ENCODE measurements at regions not wholly inside any gene's neighbourhood (a gene's known extent, or its start where the extent isn't known, plus 50 kb on each side); places are given as distances from the start of the nearest gene placed in this dataset.
A peak's percentile ranks its signal among the peaks of the same experiment; 100 is the strongest.
"Not testable (repeated sequence)": the region's sequence is repeated elsewhere in the genome, so short reads cannot be mapped to it uniquely, and the experiment has no call there.

GRCh38 chr15:26115229-26115943 lies 252.3 kb upstream of the ATP10A start:
- DNase-seq, result no peak

GRCh38 chr15:26114128-26114527 lies 251.0 kb upstream of the ATP10A start:
- not testable (repeated sequence) for DNase-seq

GRCh38 chr15:26113296-26113695 lies 250.2 kb upstream of the ATP10A start:
- DNase-seq, result no peak

DNA sequence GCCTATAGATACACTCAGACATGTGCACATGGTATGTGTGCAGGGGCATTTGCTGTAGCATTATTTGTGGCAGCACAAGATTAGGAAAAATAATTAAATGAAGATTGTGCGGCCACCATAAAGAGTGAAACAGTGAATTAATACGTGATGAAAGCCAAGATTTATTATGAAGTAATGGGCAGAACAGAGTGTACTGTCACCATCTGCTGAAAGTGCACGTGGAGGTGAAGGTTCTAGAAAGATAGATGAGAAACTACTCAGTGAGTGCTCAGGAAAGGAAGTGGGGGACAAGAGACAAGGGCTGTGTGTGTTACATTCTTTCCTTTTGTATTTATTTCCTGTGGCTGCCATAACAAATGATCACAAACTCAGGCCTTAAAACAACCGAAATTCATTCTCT lies 246.1 kb upstream of the ATP10A start:
- no peak for DNase-seq

GRCh38 chr15:26106556-26106955 lies 243.4 kb upstream of the ATP10A start:
- DNase-seq, result no peak

DNA sequence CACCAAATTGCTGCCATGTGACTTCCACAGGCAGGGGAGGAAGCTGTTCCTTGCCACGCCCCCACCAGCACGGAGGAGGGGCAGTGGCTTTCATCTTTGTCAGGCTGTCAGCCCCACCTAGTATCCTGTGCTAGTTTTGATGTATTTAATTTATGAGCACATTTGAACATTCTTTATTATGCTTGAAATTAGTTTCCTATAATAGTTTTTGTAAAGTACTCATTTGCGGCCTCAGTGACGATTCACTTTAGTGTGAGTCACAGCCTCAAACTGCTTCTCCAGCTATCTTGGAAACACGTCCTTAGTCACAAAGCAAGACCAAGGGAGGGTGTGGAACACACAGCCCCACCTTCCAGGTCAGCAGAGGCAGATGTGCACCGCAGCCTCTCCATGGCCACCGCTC lies 239.9 kb upstream of the ATP10A start:
- DNase-seq, result no peak

DNA sequence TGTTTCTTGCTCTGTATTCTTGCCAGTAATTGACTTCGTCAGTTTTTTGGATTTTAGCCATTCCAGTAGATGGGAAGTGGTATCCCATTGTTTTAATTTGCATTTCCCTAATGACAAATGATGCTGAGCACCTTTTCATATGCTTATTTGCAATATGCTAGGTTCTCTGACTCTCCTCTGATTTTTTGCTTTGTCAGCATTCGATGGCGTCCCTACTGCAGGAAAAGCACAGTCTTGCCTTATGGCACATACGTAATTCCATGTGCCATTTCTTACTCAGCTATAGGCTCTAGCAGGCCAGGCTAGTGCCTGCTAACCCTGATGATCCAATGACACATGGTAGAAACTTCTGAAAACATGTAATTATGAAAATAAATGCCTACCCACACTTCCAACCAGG lies 239.2 kb upstream of the ATP10A start:
- no peak for DNase-seq

GRCh38 chr15:26101443-26101842 lies 238.3 kb upstream of the ATP10A start:
- DNase-seq, result no peak

GRCh38 chr15:26098801-26099200 lies 235.7 kb upstream of the ATP10A start:
- no peak for DNase-seq

- no peak for DNase-seq
Measured at GRCh38 chr15:26097216-26097615, 234.1 kb upstream of the ATP10A start.

DNA sequence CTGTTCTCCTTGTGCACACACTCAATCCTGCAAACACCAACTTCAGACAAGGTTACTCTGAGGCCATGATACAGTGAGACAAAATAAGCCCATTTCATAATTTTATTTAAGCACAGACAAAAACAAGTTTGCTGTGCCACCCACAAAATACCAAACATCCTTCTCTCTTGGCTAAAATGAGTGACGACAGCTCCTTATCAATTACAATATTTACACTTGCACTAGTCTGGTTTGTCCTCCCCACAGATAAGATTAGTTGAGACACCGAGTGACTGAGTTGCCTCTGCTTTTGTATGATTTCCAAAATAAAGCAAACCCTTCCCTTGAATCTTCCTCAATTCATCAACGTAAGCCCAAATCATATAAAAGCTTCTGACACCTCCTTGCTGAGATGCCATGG lies 233.5 kb upstream of the ATP10A start:
- no peak for DNase-seq

GRCh38 chr15:26095710-26096330 lies 232.7 kb upstream of the ATP10A start:
- DNase-seq, result no peak

- DNase-seq, result no peak
Measured at GRCh38 chr15:26091184-26091583, 228.1 kb upstream of the ATP10A start.

- DNase-seq, result no peak
Measured at GRCh38 chr15:26087881-26088280, 224.8 kb upstream of the ATP10A start.

- no peak for DNase-seq
Measured at GRCh38 chr15:26087395-26087794, 224.3 kb upstream of the ATP10A start.

- DNase-seq, result no peak
Measured at GRCh38 chr15:26084771-26085170, 221.6 kb upstream of the ATP10A start.

DNA sequence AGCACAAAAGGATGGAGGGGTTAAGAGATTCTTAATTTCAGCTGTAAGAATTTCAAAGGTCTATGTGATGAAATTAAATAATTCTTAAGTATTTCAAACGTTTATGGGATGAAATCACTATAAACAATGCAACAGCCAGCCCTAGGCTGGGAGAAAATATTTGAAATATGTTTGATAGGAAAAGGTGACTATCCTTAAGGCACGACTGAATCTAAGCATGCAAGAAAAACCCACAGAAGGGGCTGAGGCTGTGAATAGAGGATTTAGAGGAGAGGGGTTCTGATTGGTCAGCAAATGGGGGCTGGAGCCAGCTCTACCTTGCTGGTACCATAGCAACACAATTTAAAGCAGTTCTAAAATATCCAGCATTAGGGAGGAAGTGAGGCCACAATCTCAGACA lies 220.8 kb upstream of the ATP10A start:
- no peak for DNase-seq

GRCh38 chr15:26083457-26083856 lies 220.3 kb upstream of the ATP10A start:
- DNase-seq, result no peak

GRCh38 chr15:26082221-26083109 lies 219.3 kb upstream of the ATP10A start:
- DNase-seq, result peak; percentile 97

DNA sequence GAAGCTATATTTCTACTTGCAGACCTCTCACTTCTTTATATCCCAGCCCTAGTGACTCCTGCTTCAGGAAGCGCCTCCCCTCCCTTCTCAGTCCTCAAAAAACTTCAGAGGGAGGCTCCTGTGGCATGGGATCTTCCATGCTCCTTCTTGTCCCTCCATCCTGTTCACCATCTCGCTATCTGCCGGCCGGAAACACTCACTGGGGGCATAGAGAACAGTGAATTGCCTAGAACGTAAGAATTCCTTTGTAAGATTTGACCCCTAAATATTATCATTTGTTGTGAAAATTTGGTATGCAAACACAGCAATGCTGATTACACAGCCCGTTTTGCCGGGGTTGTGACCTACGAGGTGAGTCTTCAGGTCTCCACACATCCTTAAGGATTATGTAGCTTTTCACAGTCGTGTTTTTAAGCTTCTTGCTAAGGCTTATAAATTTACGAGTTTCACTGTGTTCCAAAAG lies 218.7 kb upstream of the ATP10A start:
- DNase-seq, result no peak

GRCh38 chr15:26075770-26076169 lies 212.6 kb upstream of the ATP10A start:
- DNase-seq, result no peak

DNA sequence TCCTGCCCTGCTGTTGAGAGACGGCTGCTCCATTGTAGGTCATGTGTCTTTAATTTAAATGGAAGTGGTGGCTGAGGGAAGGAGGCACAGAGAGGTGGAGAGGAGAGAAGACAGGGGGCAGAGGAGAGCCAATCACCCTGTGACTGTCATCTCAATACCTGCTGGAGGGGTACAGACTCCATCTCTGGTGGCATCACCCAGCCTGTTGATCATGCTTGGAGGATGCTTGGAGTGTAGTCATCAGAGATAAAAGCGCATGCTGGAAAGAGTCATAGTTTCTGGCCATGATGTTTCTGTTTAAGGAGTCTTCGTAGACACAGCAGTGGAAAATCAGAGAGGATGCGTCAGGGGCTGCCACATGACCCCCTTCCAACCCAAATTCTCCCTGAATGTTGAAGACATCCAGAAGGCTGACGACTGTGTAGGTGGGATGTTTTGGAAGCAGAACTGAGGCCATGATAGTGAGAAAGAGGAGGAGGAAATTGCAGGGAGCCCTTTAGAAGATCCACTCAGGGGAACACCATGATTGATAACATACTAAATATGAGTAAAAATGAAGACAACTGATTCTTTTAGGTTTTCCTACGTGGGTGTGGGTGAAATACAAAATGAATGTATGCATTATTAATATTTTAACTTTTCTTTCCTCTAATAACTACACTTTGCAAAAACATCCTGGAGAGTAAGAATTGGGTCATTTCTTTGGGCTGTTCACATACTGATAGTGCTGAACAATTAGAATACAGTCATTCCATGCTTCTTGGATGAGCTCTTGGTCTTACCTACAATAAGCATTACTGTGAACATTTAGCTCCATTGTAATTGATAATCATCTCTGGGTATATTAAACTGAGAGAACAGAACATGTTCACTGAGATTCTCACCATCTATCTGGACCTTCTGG lies 210.6 kb upstream of the ATP10A start:
- DNase-seq, result peak; percentile 53

GRCh38 chr15:26070095-26070532 lies 207.0 kb upstream of the ATP10A start:
- DNase-seq, result no peak
